SK-N-SH (cell line): ENCODE measurements at regions not wholly inside any gene's neighbourhood (a gene's known extent, or its start where the extent isn't known, plus 50 kb on each side); places are given as distances from the start of the nearest gene placed in this dataset.
"Not testable (repeated sequence)": the region's sequence is repeated elsewhere in the genome, so short reads cannot be mapped to it uniquely, and the experiment has no call there.

Experiments used
- CTCF ChIA-PET: fragments of 300-600, 350-600 bp; formaldehyde crosslinking; extraction: SDS; loops from one replicate; lab custom pipeline; 2021; lab: Yijun Ruan, JAX
- POLR2A ChIA-PET: fragments of 350-600 bp; sonication (Branson Sonifier 250); formaldehyde crosslinking; extraction: SDS; loops from one replicate; lab custom pipeline; 2020; ENCODE audit warnings: antibody characterized with exemption, inconsistent platforms; lab: Yijun Ruan, JAX
- DNase-seq: peaks from one replicate; pipeline ENCODE4 v3.0.0; 2012
- H2AFZ ChIP-seq: fragments of 200-600 bp; sonication (generic); 2 replicates; pipeline ENCODE4 v1.8.1; 2016; ENCODE audit warnings: antibody characterized with exemption, mild to moderate bottlenecking, low read depth
- H3F3A ChIP-seq: fragments of 200-600 bp; sonication (generic); replicated peaks from 2 replicates; pipeline ENCODE3; 2016; ENCODE audit warnings: antibody characterized with exemption, mild to moderate bottlenecking; ENCODE audit not compliant: insufficient read depth
- H3K27ac ChIP-seq, 2 experiments: fragments of 200-500 bp in 1 of 2; fragments of 200-600 bp in 1 of 2; sonication (Bioruptor generic) in 1 of 2; sonication (generic), shearing (Covaris generic) in 1 of 2; 2 replicates each; pipeline versions ENCODE4 v1.5.1 to v1.6.1; 2014 to 2016; ENCODE audit warnings: low read depth in 2 of 2, inconsistent platforms in 1 of 2, low read length in 1 of 2, mild to moderate bottlenecking in 1 of 2, mixed read lengths in 1 of 2
- H3K27me3 ChIP-seq: fragments of 200-600 bp; sonication (generic), shearing (Covaris generic); 2 replicates; pipeline ENCODE4 v1.6.1; 2016; ENCODE audit warnings: mixed run types; ENCODE audit not compliant: insufficient read depth
- H3K36me3 ChIP-seq, 2 experiments: fragments of 200-500 bp in 1 of 2; fragments of 200-600 bp in 1 of 2; sonication (Bioruptor generic) in 1 of 2; sonication (generic) in 1 of 2; replicated peaks in 1 of 2; 2 replicates each; pipeline versions ENCODE3 to v1.5.1; 2014 to 2016; ENCODE audit warnings: low read length in 1 of 2, mild to moderate bottlenecking in 1 of 2; ENCODE audit not compliant: insufficient read depth in 2 of 2, control insufficient read depth in 1 of 2
- H3K4me1 ChIP-seq, 2 experiments: fragments of 200-500 bp in 1 of 2; fragments of 200-600 bp in 1 of 2; sonication (Bioruptor generic) in 1 of 2; sonication (generic), shearing (Covaris generic) in 1 of 2; 2 replicates each; pipeline versions ENCODE4 v1.5.1 to v1.6.1; 2014 to 2016; ENCODE audit warnings: low read depth in 1 of 2, low read length in 1 of 2, mixed run types in 1 of 2; ENCODE audit not compliant: insufficient read depth in 2 of 2, control insufficient read depth in 1 of 2
- H3K4me2 ChIP-seq: fragments of 200-600 bp; sonication (generic), shearing (Covaris generic); 2 replicates; pipeline ENCODE4 v1.6.1; 2017; ENCODE audit warnings: mixed run types
- H3K4me3 ChIP-seq, 2 experiments: fragments of 200-500 bp in 1 of 2; fragments of 200-600 bp in 1 of 2; sonication (Bioruptor generic) in 1 of 2; sonication (generic), shearing (Covaris generic) in 1 of 2; 2 replicates each; pipeline versions ENCODE4 v1.5.1 to v1.8.1; 2014 to 2016; ENCODE audit warnings: low read depth in 2 of 2, inconsistent platforms in 1 of 2, low read length in 1 of 2, mild to moderate bottlenecking in 1 of 2, mixed read lengths in 1 of 2, moderate library complexity in 1 of 2
- H3K79me2 ChIP-seq: fragments of 200-600 bp; sonication (generic); 2 replicates; pipeline ENCODE4 v1.8.1; 2017; ENCODE audit warnings: mild to moderate bottlenecking; ENCODE audit not compliant: insufficient read depth
- H3K9ac ChIP-seq: fragments of 200-600 bp; sonication (generic); 2 replicates; pipeline ENCODE4 v1.6.1; 2017; ENCODE audit warnings: mixed run types
- H3K9me2 ChIP-seq: fragments of 200-600 bp; sonication (generic); 2 replicates; pipeline ENCODE4 v1.6.1; 2017; ENCODE audit warnings: mixed run types
- H3K9me3 ChIP-seq: fragments of 200-600 bp; sonication (generic); 2 replicates; pipeline ENCODE4 v1.6.1; 2017; ENCODE audit warnings: mixed run types, mild to moderate bottlenecking, moderate library complexity
- H4K20me1 ChIP-seq: fragments of 200-600 bp; sonication (generic); 2 replicates; pipeline ENCODE4 v1.6.1; 2017; ENCODE audit warnings: mild to moderate bottlenecking, mixed run types; ENCODE audit not compliant: insufficient read depth
- CHD2 ChIP-seq: fragments of 150-350 bp; IDR thresholded peaks from 2 replicates; pipeline ENCODE4 v1.6.1; 2018; ENCODE audit warnings: low read length; ENCODE audit not compliant: partially characterized antibody
- ELF1 ChIP-seq: IDR thresholded peaks from 2 replicates; pipeline ENCODE4 v1.4.0; 2012
- EZH2phosphoT487 ChIP-seq: fragments of 200-600 bp; sonication (generic); IDR thresholded peaks from 2 replicates; pipeline ENCODE4 v1.6.1; 2017; ENCODE audit warnings: low read depth, mixed run types, mild to moderate bottlenecking, antibody characterized with exemption, moderate library complexity, borderline replicate concordance
- FOXM1 ChIP-seq: IDR thresholded peaks from 2 replicates; pipeline ENCODE4 v1.4.0; 2012; ENCODE audit warnings: low read depth, mild to moderate bottlenecking
- GABPA ChIP-seq: IDR thresholded peaks from 2 replicates; pipeline ENCODE4 v1.4.0; 2012; ENCODE audit warnings: low read depth, mild to moderate bottlenecking
- IRF3 ChIP-seq: fragments of 150-350 bp; IDR thresholded peaks from 2 replicates; pipeline ENCODE4 v1.6.1; 2016; ENCODE audit warnings: mild to moderate bottlenecking, low read depth, low read length
- JUND ChIP-seq: IDR thresholded peaks from 2 replicates; pipeline ENCODE4 v1.4.0; 2012
- MAX ChIP-seq: IDR thresholded peaks from 2 replicates; pipeline ENCODE4 v1.4.0; 2012; ENCODE audit warnings: low read depth
- MEF2A ChIP-seq: IDR thresholded peaks from 2 replicates; pipeline ENCODE4 v1.4.0; 2012; ENCODE audit warnings: low read depth, borderline replicate concordance
- MXI1 ChIP-seq: IDR thresholded peaks from 2 replicates; pipeline ENCODE4 v1.6.1; 2012; ENCODE audit warnings: mild to moderate bottlenecking, low read depth, low read length, improper control_type of control experiment
- RAD21 ChIP-seq: IDR thresholded peaks from 2 replicates; pipeline ENCODE4 v1.6.1; 2012; ENCODE audit warnings: mild to moderate bottlenecking, low read length
- USF2 ChIP-seq: fragments of 150-350 bp; IDR thresholded peaks from 2 replicates; pipeline ENCODE4 v1.6.1; 2017; ENCODE audit warnings: antibody characterized with exemption, low read length, low read depth, borderline replicate concordance
- ZBTB33 ChIP-seq: IDR thresholded peaks from 2 replicates; pipeline ENCODE4 v1.4.0; 2012; ENCODE audit warnings: low read depth, borderline replicate concordance
- WGBS: methylation state at CpG from one replicate; pipeline ENCODE4 v1.1.6; 2017; ENCODE audit warnings: low lambda C conversion rate; 5-methylcytosine and 5-hydroxymethylcytosine counted together

- TF ChIP-seq MEF2A, result no peak
Measured at GRCh38 chr7:66466081-66466600, 162.5 kb upstream of the KCTD7 start (continued).

- Histone ChIP-seq H4K20me1 (no peaks in the 10 kb centered on the region), H3K27me3 (no peaks in the 10 kb centered on the region), H3K4me1 (no peaks in the 10 kb centered on the region), H3K4me3 (no peak overlapping the region), H3K79me2 (no peaks in the 10 kb centered on the region), H3K9me2 (no peaks in the 10 kb centered on the region), H2AFZ (no peak overlapping the region), H3K9ac (no peak overlapping the region), H3K4me2 (no peak overlapping the region), H3F3A (peaks cover 3% of the 10 kb centered on the region), H3K9me3 (no peaks in the 10 kb centered on the region), H3K27ac (no peak overlapping the region), H3K36me3 (peaks cover 0 to 8% of the 10 kb centered on the region in 2 experiments)
- 92% methylated on average over 2 of the region's 2 CpGs for WGBS
- CTCF ChIA-PET, result interaction anchor here (1.0 kb wide), 1 partner anchor 327 kb away, joined by 3 read pairs; no protein-coding TSS in a partner anchor
- POLR2A ChIA-PET, result no interaction called here
- TF ChIP-seq USF2, result no peak
- no peak for TF ChIP-seq GABPA
- TF ChIP-seq ELF1, result no peak
- TF ChIP-seq IRF3, result no peak
- no peak for TF ChIP-seq MAX
- TF ChIP-seq FOXM1, result no peak
- no peak for TF ChIP-seq CHD2
- TF ChIP-seq EZH2phosphoT487, result no peak
- no peak for TF ChIP-seq RAD21
- TF ChIP-seq MXI1, result no peak
- no peak for TF ChIP-seq ZBTB33
- no peak for TF ChIP-seq JUND
- DNase-seq, result no peak
Measured at GRCh38 chr7:66467887-66468286, 160.8 kb upstream of the KCTD7 start.

GRCh38 chr7:66473064-66473463 lies 155.6 kb upstream of the KCTD7 start:
- H3K9ac ChIP-seq, H4K20me1 ChIP-seq, POLR2A ChIA-PET, H3K9me3 ChIP-seq, H3K27ac ChIP-seq, H2AFZ ChIP-seq, H3K4me3 ChIP-seq, H3K4me2 ChIP-seq, H3K27me3 ChIP-seq, H3F3A ChIP-seq, DNase-seq, H3K9me2 ChIP-seq, H3K79me2 ChIP-seq, H3K4me1 ChIP-seq: not testable (repeated sequence)
- 88% methylated on average over 3 of the region's 3 CpGs for WGBS
- CTCF ChIA-PET, result interaction anchor here (1.4 kb wide), 1 partner anchor 13 kb away, joined by 3 read pairs; no protein-coding TSS in a partner anchor
- peaks cover 15 to 16% of the 10 kb centered on the region in 2 experiments for H3K36me3 ChIP-seq
